ENCODE measurements at regions not wholly inside any gene's neighbourhood (a gene's known extent, or its start where the extent isn't known, plus 50 kb on each side); places are given as distances from the start of the nearest gene placed in this dataset.
"Not testable (repeated sequence)": the region's sequence is repeated elsewhere in the genome, so short reads cannot be mapped to it uniquely, and the experiment has no call there.

GRCh38 chrX:45598861-45599260 is 398.2 kb upstream of the DIPK2B start:
- DNase-seq (ENCODE audit: low read depth): peak; percentile 75

- peak; percentile 49 for DNase-seq (ENCODE audit: low read depth)
These were observed 395.6 kb upstream of the DIPK2B start for GRCh38 chrX:45596188-45596808.

- DNase-seq (ENCODE audit: low read depth): no peak
These were observed 391.4 kb upstream of the DIPK2B start for GRCh38 chrX:45592101-45592500.

- DNase-seq (ENCODE audit: low read depth): no peak
These were observed 391.0 kb upstream of the DIPK2B start for GRCh38 chrX:45591650-45592049.

GRCh38 chrX:45584717-45585116 is 384.0 kb upstream of the DIPK2B start:
- DNase-seq (ENCODE audit: low read depth): no peak

GRCh38 chrX:45577361-45577760 is 376.7 kb upstream of the DIPK2B start:
- DNase-seq (ENCODE audit: low read depth): no peak

- no peak for DNase-seq (ENCODE audit: low read depth)
These were observed 370.8 kb upstream of the DIPK2B start for GRCh38 chrX:45571453-45571852.

- no peak for DNase-seq (ENCODE audit: low read depth)
These were observed 365.8 kb upstream of the DIPK2B start for GRCh38 chrX:45566456-45566855.

- peak; percentile 5 for DNase-seq (ENCODE audit: low read depth)
These were observed 356.7 kb upstream of the DIPK2B start for GRCh38 chrX:45557387-45557786.

- no peak for DNase-seq (ENCODE audit: low read depth)
These were observed 354.1 kb upstream of the DIPK2B start for GRCh38 chrX:45554736-45555135.

- DNase-seq (ENCODE audit: low read depth): no peak
These were observed 352.7 kb upstream of the DIPK2B start for GRCh38 chrX:45553417-45553816.

- DNase-seq (ENCODE audit: low read depth): not testable (repeated sequence)
These were observed 346.0 kb upstream of the DIPK2B start for GRCh38 chrX:45546697-45547096.

GRCh38 chrX:45540181-45540580 is 339.5 kb upstream of the DIPK2B start:
- no peak for DNase-seq (ENCODE audit: low read depth)

GRCh38 chrX:45537936-45538335 is 337.3 kb upstream of the DIPK2B start:
- DNase-seq (ENCODE audit: low read depth): no peak

GRCh38 chrX:45527834-45528233 is 327.2 kb upstream of the DIPK2B start:
- no peak for DNase-seq (ENCODE audit: low read depth)

GRCh38 chrX:45524805-45525204 is 324.1 kb upstream of the DIPK2B start:
- no peak for DNase-seq (ENCODE audit: low read depth)

GRCh38 chrX:45524296-45524695 is 323.6 kb upstream of the DIPK2B start:
- DNase-seq (ENCODE audit: low read depth): peak; percentile 65

- DNase-seq (ENCODE audit: low read depth): peak; percentile 45
These were observed 317.9 kb upstream of the DIPK2B start for GRCh38 chrX:45518552-45518951.

- DNase-seq (ENCODE audit: low read depth): peak; percentile 85
These were observed 316.7 kb upstream of the DIPK2B start for GRCh38 chrX:45517090-45517973.

GRCh38 chrX:45515262-45516215 is 314.9 kb upstream of the DIPK2B start:
- peak; percentile 94 for DNase-seq (ENCODE audit: low read depth)

- no peak for DNase-seq (ENCODE audit: low read depth)
These were observed 312.4 kb upstream of the DIPK2B start for GRCh38 chrX:45513042-45513441.

- DNase-seq (ENCODE audit: low read depth): peak; percentile 67
These were observed 307.8 kb upstream of the DIPK2B start for GRCh38 chrX:45508454-45508853.

Measured in LHCN-M2 (cell line).